HepG2 (cell line): ENCODE measurements at regions not wholly inside any gene's neighbourhood (a gene's known extent, or its start where the extent isn't known, plus 50 kb on each side); places are given as distances from the start of the nearest gene placed in this dataset.

Source experiments
- ATAC-seq: fragments of 200-7000 bp; cut with Tn5 transposase; 3 replicates; pipeline ENCODE4 v1.9.1; 2020; ENCODE audit warnings: mild to moderate bottlenecking, moderate library complexity
- BruUV-seq: library from RNA; stranded (reverse); fragments of 400-500 nt; replicated peaks from 2 replicates; lab custom pipeline; 2021; lab: Mats Ljungman, UMichigan
- CTCF ChIA-PET: fragments of 300-600 bp; formaldehyde crosslinking; extraction: SDS; loops from one replicate; lab custom pipeline; 2021; ENCODE audit warnings: low total read pairs, inconsistent platforms, low intra/inter-chr PET ratio; lab: Yijun Ruan, JAX
- POLR2A ChIA-PET: fragments of 350-600 bp; sonication (Branson Sonifier 250); formaldehyde crosslinking; loops from one replicate; lab custom pipeline; 2020; ENCODE audit warnings: antibody characterized with exemption, inconsistent platforms; lab: Yijun Ruan, JAX
- DNase-seq: peaks from one replicate; pipeline ENCODE4 v3.0.0-alpha.2; 2015; ENCODE audit warnings: low spot score
- FAIRE-seq: peaks from 3 replicates; lab custom pipeline; 2011; peaks lifted over from hg19 to GRCh38; lab: Jason Lieb, UNC
- H2AFZ ChIP-seq: one replicate; pipeline ENCODE4 v1.6.1; 2011; ENCODE audit warnings: low read length, inconsistent platforms
- H3K27ac ChIP-seq: fragments of 300-600 bp; 3 replicates; pipeline ENCODE4 v1.8.0; 2011; ENCODE audit warnings: mixed run types, mild to moderate bottlenecking, mixed read lengths, low read length, inconsistent platforms; ENCODE audit not compliant: insufficient read depth; ENCODE audit errors: extremely low read length
- H3K27me3 ChIP-seq, 2 experiments: fragments of 200-600 bp in 1 of 2; 2 replicates in 1 of 2; 3 replicates in 1 of 2; pipeline versions ENCODE4 v1.6.0 to v1.8.0; 2011; ENCODE audit warnings: low read length in 2 of 2, mild to moderate bottlenecking in 2 of 2, moderate library complexity in 2 of 2, inconsistent platforms in 1 of 2; ENCODE audit not compliant: insufficient read depth in 2 of 2, control insufficient read depth in 1 of 2
- H3K36me3 ChIP-seq, 2 experiments: fragments of 200-600 bp in 1 of 2; replicated peaks in 1 of 2; 2 replicates in 1 of 2; 3 replicates in 1 of 2; pipeline versions ENCODE4 v1.5.1 to v1.8.0; 2011; ENCODE audit warnings: low read length in 2 of 2, inconsistent platforms in 1 of 2; ENCODE audit not compliant: insufficient read depth in 2 of 2, control insufficient read depth in 1 of 2
- H3K4me1 ChIP-seq: 2 replicates; pipeline ENCODE4 v1.5.1; 2012; ENCODE audit warnings: low read length, inconsistent platforms; ENCODE audit not compliant: insufficient read depth
- H3K4me2 ChIP-seq: 2 replicates; pipeline ENCODE4 v1.6.0; 2011; ENCODE audit warnings: low read depth, low read length, inconsistent platforms
- H3K4me3 ChIP-seq, 3 experiments: fragments of 200-600 bp in 1 of 3; sonication (generic), shearing (Covaris generic) in 1 of 3; replicated peaks in 1 of 3; 2 replicates each; pipeline ENCODE4 v1.5.1; 2011 to 2016; ENCODE audit warnings: low read length in 3 of 3, inconsistent platforms in 2 of 3, low read depth in 2 of 3, mild to moderate bottlenecking in 2 of 3, control low read depth in 1 of 3, mixed read lengths in 1 of 3; ENCODE audit not compliant: insufficient read depth in 1 of 3
- H3K79me2 ChIP-seq: one replicate; pipeline ENCODE4 v1.6.1; 2011; ENCODE audit warnings: low read length, inconsistent platforms; ENCODE audit not compliant: insufficient read depth
- H3K9ac ChIP-seq: 2 replicates; pipeline ENCODE4 v1.6.0; 2011; ENCODE audit warnings: mild to moderate bottlenecking, low read depth, low read length, inconsistent platforms; ENCODE audit not compliant: insufficient read depth
- H3K9me3 ChIP-seq: 2 replicates; pipeline ENCODE4 v1.5.1; 2012; ENCODE audit warnings: mild to moderate bottlenecking, low read length
- H4K20me1 ChIP-seq: 2 replicates; pipeline ENCODE4 v1.6.0; 2011; ENCODE audit warnings: inconsistent platforms, mild to moderate bottlenecking, low read length, moderate library complexity; ENCODE audit not compliant: insufficient read depth
- BRD4 ChIP-seq: sonication (generic); formaldehyde crosslinking; IDR thresholded peaks from 2 replicates; pipeline ENCODE4 v1.4.0; 2020; ENCODE audit warnings: missing genetic modification reagents
- HOMEZ ChIP-seq: IDR thresholded peaks from 2 replicates; pipeline ENCODE4 v1.6.1; 2016; ENCODE audit warnings: low read depth
- HOXA9 ChIP-seq: sonication (generic); formaldehyde crosslinking; IDR thresholded peaks from 2 replicates; pipeline ENCODE4 v1.8.1; 2022; ENCODE audit warnings: missing genetic modification reagents, mild to moderate bottlenecking, moderate library complexity, borderline replicate concordance
- NBN ChIP-seq: fragments of 450-650 bp; conservative IDR thresholded peaks from 2 replicates; pipeline ENCODE4 v1.6.1; 2017
- NFE2L1 ChIP-seq: sonication (generic); formaldehyde crosslinking; IDR thresholded peaks from 2 replicates; pipeline ENCODE4 v1.4.0; 2020; ENCODE audit warnings: missing genetic modification reagents, mild to moderate bottlenecking, borderline replicate concordance
- NFIB ChIP-seq: sonication (generic); formaldehyde crosslinking; IDR thresholded peaks from 2 replicates; pipeline ENCODE4 v1.9.0; 2021; ENCODE audit warnings: missing genetic modification reagents, mild to moderate bottlenecking, borderline replicate concordance
- NR3C1 ChIP-seq: sonication (generic); formaldehyde crosslinking; IDR thresholded peaks from 2 replicates; pipeline ENCODE4 v1.4.0; 2020; ENCODE audit warnings: missing genetic modification reagents
- ZFP36 ChIP-seq: fragments of 150-350 bp; IDR thresholded peaks from 2 replicates; pipeline ENCODE4 v1.6.1; 2018; ENCODE audit warnings: borderline replicate concordance, low read length, low read depth; ENCODE audit not compliant: partially characterized antibody
- ZNF17 ChIP-seq: sonication (generic); formaldehyde crosslinking; IDR thresholded peaks from 2 replicates; pipeline ENCODE4 v1.5.0; 2020; ENCODE audit warnings: mild to moderate bottlenecking, missing genetic modification reagents
- ZNF251 ChIP-seq: sonication (generic); formaldehyde crosslinking; IDR thresholded peaks from 2 replicates; pipeline ENCODE4 v1.9.0; 2021; ENCODE audit warnings: mild to moderate bottlenecking, missing genetic modification reagents
- ZNF557 ChIP-seq: sonication (generic); formaldehyde crosslinking; IDR thresholded peaks from 2 replicates; pipeline ENCODE4 v1.4.0; 2020; ENCODE audit warnings: missing genetic modification reagents
- ZNF605 ChIP-seq: sonication (generic); formaldehyde crosslinking; IDR thresholded peaks from 2 replicates; pipeline ENCODE4 v1.8.0; 2022; ENCODE audit warnings: mild to moderate bottlenecking, missing genetic modification reagents
- ZNF644 ChIP-seq: IDR thresholded peaks from 2 replicates; pipeline ENCODE4 v1.6.1; 2016; ENCODE audit warnings: low read depth
- ZNF652 ChIP-seq: IDR thresholded peaks from 2 replicates; pipeline ENCODE4 v1.6.1; 2016; ENCODE audit warnings: low read depth, borderline replicate concordance
- WGBS: methylation state at CpG from one replicate; pipeline ENCODE4 v1.1.6; 2017; ENCODE audit warnings: low lambda C conversion rate; 5-methylcytosine and 5-hydroxymethylcytosine counted together
- in situ Hi-C: cut with HindIII; loops from 2 replicates; pipeline ENCODE4 v1.10.0; 2017; ENCODE audit warnings: low pct_unique_long_range_greater_than_20kb; ENCODE audit not compliant: extremely low pct_ligation_motif_present
- intact Hi-C: fragments of 100-400 bp; cut with micrococcal nuclease; formaldehyde crosslinking; loops from one replicate; pipeline ENCODE4 v1.10.0; 2022; ENCODE audit not compliant: unreplicated experiment
- TF ChIP-seq, protein P1 (sequence below): sonication (generic); formaldehyde crosslinking; IDR thresholded peaks from 2 replicates; pipeline ENCODE4 v1.8.1; 2023; ENCODE audit warnings: missing genetic modification reagents, mild to moderate bottlenecking, borderline replicate concordance
- TF ChIP-seq, protein P2 (sequence below): sonication (generic); formaldehyde crosslinking; IDR thresholded peaks from 2 replicates; pipeline ENCODE4 v1.4.0; 2020; ENCODE audit warnings: mild to moderate bottlenecking, missing genetic modification reagents

- no peak for TF ChIP-seq NFE2L1
- TF ChIP-seq ZNF652 (CRISPR knock-in tag): no peak
- TF ChIP-seq ZNF17 (CRISPR knock-in tag): no peak
Observed at GRCh38 chr7:118648002-118648401, 423.5 kb downstream of the ANKRD7 start (continued).

DNA sequence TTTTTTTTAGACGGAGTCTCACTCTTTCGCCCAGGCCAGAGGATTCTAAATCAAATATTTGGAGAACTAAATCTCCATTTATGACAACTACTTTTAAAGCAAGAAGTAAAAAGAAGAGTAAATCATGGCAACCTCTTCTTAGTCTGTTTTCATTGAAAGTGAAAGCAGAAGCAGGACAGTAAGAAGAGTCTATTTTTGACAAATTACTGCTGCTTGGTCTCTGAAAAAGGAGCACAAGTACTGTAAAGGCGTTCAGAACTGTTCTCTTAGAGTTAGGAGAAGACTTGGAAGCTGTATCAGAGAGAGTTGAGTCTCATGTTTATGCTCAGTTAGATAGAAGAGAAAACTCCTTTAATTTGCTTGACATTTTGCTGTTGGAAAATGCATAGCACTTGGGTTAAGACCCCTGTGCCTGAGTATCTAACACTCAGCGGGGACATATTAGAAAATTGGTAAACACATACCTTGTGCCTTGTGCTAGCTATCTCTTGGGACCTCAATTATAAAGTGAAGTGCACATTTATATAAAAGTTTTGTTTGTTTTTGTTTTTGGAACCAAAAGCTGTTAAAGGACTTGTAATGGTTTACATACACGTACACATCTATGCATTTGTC lies 433.0 kb downstream of the ANKRD7 start:
- Histone ChIP-seq H3K4me2 (no peak overlapping the region), H3K4me3 (no peak overlapping the region), H4K20me1 (no peaks in the 10 kb centered on the region)
- no peak for TF ChIP-seq NBN
- no peak for TF ChIP-seq ZNF251 (CRISPR knock-in tag)
- no peak for TF ChIP-seq ZNF605 (CRISPR knock-in tag)
- no peak for TF ChIP-seq HOXA9 (CRISPR knock-in tag)
- TF ChIP-seq, protein P1, sequence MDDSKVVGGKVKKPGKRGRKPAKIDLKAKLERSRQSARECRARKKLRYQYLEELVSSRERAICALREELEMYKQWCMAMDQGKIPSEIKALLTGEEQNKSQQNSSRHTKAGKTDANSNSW: no peak
- TF ChIP-seq HOMEZ (CRISPR knock-in tag): no peak
- TF ChIP-seq, protein P2, sequence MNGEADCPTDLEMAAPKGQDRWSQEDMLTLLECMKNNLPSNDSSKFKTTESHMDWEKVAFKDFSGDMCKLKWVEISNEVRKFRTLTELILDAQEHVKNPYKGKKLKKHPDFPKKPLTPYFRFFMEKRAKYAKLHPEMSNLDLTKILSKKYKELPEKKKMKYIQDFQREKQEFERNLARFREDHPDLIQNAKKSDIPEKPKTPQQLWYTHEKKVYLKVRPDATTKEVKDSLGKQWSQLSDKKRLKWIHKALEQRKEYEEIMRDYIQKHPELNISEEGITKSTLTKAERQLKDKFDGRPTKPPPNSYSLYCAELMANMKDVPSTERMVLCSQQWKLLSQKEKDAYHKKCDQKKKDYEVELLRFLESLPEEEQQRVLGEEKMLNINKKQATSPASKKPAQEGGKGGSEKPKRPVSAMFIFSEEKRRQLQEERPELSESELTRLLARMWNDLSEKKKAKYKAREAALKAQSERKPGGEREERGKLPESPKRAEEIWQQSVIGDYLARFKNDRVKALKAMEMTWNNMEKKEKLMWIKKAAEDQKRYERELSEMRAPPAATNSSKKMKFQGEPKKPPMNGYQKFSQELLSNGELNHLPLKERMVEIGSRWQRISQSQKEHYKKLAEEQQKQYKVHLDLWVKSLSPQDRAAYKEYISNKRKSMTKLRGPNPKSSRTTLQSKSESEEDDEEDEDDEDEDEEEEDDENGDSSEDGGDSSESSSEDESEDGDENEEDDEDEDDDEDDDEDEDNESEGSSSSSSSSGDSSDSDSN (CRISPR knock-in tag): no peak
- TF ChIP-seq NR3C1 (CRISPR knock-in tag): no peak
- no peak for TF ChIP-seq ZNF644 (CRISPR knock-in tag)
- no peak for TF ChIP-seq ZNF557 (CRISPR knock-in tag)
- TF ChIP-seq NFIB (CRISPR knock-in tag): no peak
- no peak for TF ChIP-seq BRD4 (CRISPR knock-in tag)
- no peak for TF ChIP-seq ZFP36
- TF ChIP-seq, all 625 proteins: peak for 0
- no peak for FAIRE-seq
- in situ Hi-C loops (no loop called here), intact Hi-C loops (no loop called here)
- Histone ChIP-seq H3K36me3 (no peaks in the 10 kb centered on the region), H3K79me2 (no peaks in the 10 kb centered on the region), H3K4me1 (no peaks in the 10 kb centered on the region), H2AFZ (no peak overlapping the region), H3K9me3 (no peaks in the 10 kb centered on the region), H3K27ac (no peak overlapping the region), H3K9ac (no peak overlapping the region), H3K27me3 (no peaks in the 10 kb centered on the region)
- 2% methylated on average over 5 of the region's 5 CpGs for WGBS
- POLR2A ChIA-PET: no interaction called here
- BruUV-seq: no TSS peak
- no peak for ATAC-seq
- no peak for DNase-seq
- CTCF ChIA-PET: no interaction called here
